ENCODE measurements at regions not wholly inside any gene's neighbourhood (a gene's known extent, or its start where the extent isn't known, plus 50 kb on each side); places are given as distances from the start of the nearest gene placed in this dataset.

GRCh38 chr13:72186730-72187422, 319.9 kb upstream of the DACH1 start:
- no peak overlapping the region for H3K4ac ChIP-seq (ENCODE audit: low read depth, low read length)
- no peak overlapping the region for H2BK5ac ChIP-seq (ENCODE audit: low read depth, low read length, poor library complexity)
- no peak overlapping the region for H3K23ac ChIP-seq (ENCODE audit: low read length)
- peak overlapping the region; percentile 53 for H2BK120ac ChIP-seq (ENCODE audit: insufficient read depth, low read length, poor library complexity)
- no peak overlapping the region for H4K91ac ChIP-seq (ENCODE audit: low read depth, low read length)
- H4K8ac ChIP-seq (ENCODE audit: low read depth, low read length), result no peak overlapping the region
- H3K27ac ChIP-seq (ENCODE audit: low read depth, low read length), result no peak overlapping the region
- H3K9me3 ChIP-seq (ENCODE audit: insufficient read depth, low read depth, low read length), result no peaks in the 10 kb centered on the region
- peak overlapping the region; percentile 39 for H3K14ac ChIP-seq (ENCODE audit: low read length)
- H3K9ac ChIP-seq (ENCODE audit: low read length), result no peak overlapping the region
- no peaks in the 10 kb centered on the region for H3K79me2 ChIP-seq (ENCODE audit: control insufficient read depth, insufficient read depth, low read length, poor library complexity)
- H3K27me3 ChIP-seq (ENCODE audit: insufficient read depth, low read length), result no peaks in the 10 kb centered on the region
- peaks cover 5% of the 10 kb centered on the region in 2 experiments for H3K4me1 ChIP-seq (ENCODE audit: control insufficient read depth in 1 of 2, insufficient read depth in 2 of 2, low read length in 2 of 2)
- no peak overlapping the region for H3K4me3 ChIP-seq (ENCODE audit: low read depth, low read length)
- peak in 1 of 2 donors; percentile 23 for DNase-seq
- WGBS (ENCODE audit: extremely low coverage, insufficient coverage, insufficient read length), result no CpG with 5 or more reads among the region's 7 CpGs
- no peak overlapping the region for H2AFZ ChIP-seq (ENCODE audit: insufficient read depth, low read length, poor library complexity)
- no peak overlapping the region for H3K4me2 ChIP-seq (ENCODE audit: low read length)
- H3K18ac ChIP-seq (ENCODE audit: low read length), result no peak overlapping the region
- H3K79me1 ChIP-seq (ENCODE audit: low read length), result no peaks in the 10 kb centered on the region
- H2AK5ac ChIP-seq (ENCODE audit: low read length), result no peak overlapping the region
- no peak overlapping the region for H4K12ac ChIP-seq (ENCODE audit: low read depth, low read length)
- H2BK12ac ChIP-seq (ENCODE audit: low read length), result no peak overlapping the region
- H3K36me3 ChIP-seq (ENCODE audit: control insufficient read depth in 1 of 2, insufficient read depth in 2 of 2, low read length in 2 of 2), result no peaks in the 10 kb centered on the region

DNA sequence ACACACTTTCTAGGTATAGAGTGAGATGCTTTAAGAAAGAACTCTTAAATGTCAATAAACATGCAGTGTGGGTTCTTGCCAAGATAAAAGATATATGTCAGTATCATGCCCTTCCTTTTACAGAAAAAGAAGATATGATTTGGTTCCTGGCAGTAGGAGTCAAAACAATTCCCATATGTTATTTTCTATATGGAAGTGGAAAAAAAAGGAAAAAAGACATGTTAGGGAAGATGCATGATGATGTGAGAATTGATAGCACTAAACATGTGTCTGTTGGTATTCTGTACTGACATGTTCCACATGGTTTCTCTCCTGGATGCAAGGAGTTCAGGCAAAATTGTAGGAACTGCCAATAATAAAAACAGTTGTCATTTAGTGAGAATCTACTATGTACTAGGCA, 318.8 kb upstream of the DACH1 start:
- Histone ChIP-seq H3K79me1 (ENCODE audit: low read length) (no peaks in the 10 kb centered on the region), H4K12ac (ENCODE audit: low read depth, low read length) (no peak overlapping the region), H2BK5ac (ENCODE audit: low read depth, low read length, poor library complexity) (no peak overlapping the region), H3K4me1 (ENCODE audit: control insufficient read depth in 1 of 2, insufficient read depth in 2 of 2, low read length in 2 of 2) (peaks cover 5% of the 10 kb centered on the region in 2 experiments), H3K79me2 (ENCODE audit: control insufficient read depth, insufficient read depth, low read length, poor library complexity) (no peaks in the 10 kb centered on the region), H3K36me3 (ENCODE audit: control insufficient read depth in 1 of 2, insufficient read depth in 2 of 2, low read length in 2 of 2) (no peaks in the 10 kb centered on the region), H2BK12ac (ENCODE audit: low read length) (no peak overlapping the region), H3K9me3 (ENCODE audit: insufficient read depth, low read depth, low read length) (no peaks in the 10 kb centered on the region), H4K8ac (ENCODE audit: low read depth, low read length) (no peak overlapping the region), H3K4ac (ENCODE audit: low read depth, low read length) (no peak overlapping the region), H3K18ac (ENCODE audit: low read length) (no peak overlapping the region), H3K27me3 (ENCODE audit: insufficient read depth, low read length) (no peaks in the 10 kb centered on the region), H4K91ac (ENCODE audit: low read depth, low read length) (no peak overlapping the region), H3K4me3 (ENCODE audit: low read depth, low read length) (no peak overlapping the region), H2AFZ (ENCODE audit: insufficient read depth, low read length, poor library complexity) (no peak overlapping the region), H3K23ac (ENCODE audit: low read length) (no peak overlapping the region), H3K4me2 (ENCODE audit: low read length) (no peak overlapping the region), H2AK5ac (ENCODE audit: low read length) (no peak overlapping the region), H3K27ac (ENCODE audit: low read depth, low read length) (no peak overlapping the region), H2BK120ac (ENCODE audit: insufficient read depth, low read length, poor library complexity) (no peak overlapping the region), H3K14ac (ENCODE audit: low read length) (no peak overlapping the region), H3K9ac (ENCODE audit: low read length) (no peak overlapping the region)
- no peak for DNase-seq

- no peaks in the 10 kb centered on the region for H3K9me3 ChIP-seq (ENCODE audit: insufficient read depth, low read depth, low read length)
- no peak overlapping the region for H2AK5ac ChIP-seq (ENCODE audit: low read length)
- no peak overlapping the region for H3K27ac ChIP-seq (ENCODE audit: low read depth, low read length)
- no peaks in the 10 kb centered on the region for H3K79me1 ChIP-seq (ENCODE audit: low read length)
- no peak overlapping the region for H2AFZ ChIP-seq (ENCODE audit: insufficient read depth, low read length, poor library complexity)
- no peak overlapping the region for H4K12ac ChIP-seq (ENCODE audit: low read depth, low read length)
- H3K36me3 ChIP-seq (ENCODE audit: control insufficient read depth in 1 of 2, insufficient read depth in 2 of 2, low read length in 2 of 2), result no peaks in the 10 kb centered on the region
- no peaks in the 10 kb centered on the region for H3K27me3 ChIP-seq (ENCODE audit: insufficient read depth, low read length)
- H4K91ac ChIP-seq (ENCODE audit: low read depth, low read length), result no peak overlapping the region
- no peaks in the 10 kb centered on the region for H3K79me2 ChIP-seq (ENCODE audit: control insufficient read depth, insufficient read depth, low read length, poor library complexity)
- peaks cover under 1 to 3% of the 10 kb centered on the region in 2 experiments for H3K4me1 ChIP-seq (ENCODE audit: control insufficient read depth in 1 of 2, insufficient read depth in 2 of 2, low read length in 2 of 2)
- no peak overlapping the region for H3K14ac ChIP-seq (ENCODE audit: low read length)
- H3K23ac ChIP-seq (ENCODE audit: low read length), result no peak overlapping the region
- H4K8ac ChIP-seq (ENCODE audit: low read depth, low read length), result no peak overlapping the region
- DNase-seq, result no peak
- WGBS (ENCODE audit: extremely low coverage, insufficient coverage, insufficient read length), result no CpG with 5 or more reads among the region's 2 CpGs
- H2BK120ac ChIP-seq (ENCODE audit: insufficient read depth, low read length, poor library complexity), result no peak overlapping the region
- no peak overlapping the region for H3K4ac ChIP-seq (ENCODE audit: low read depth, low read length)
- H3K4me2 ChIP-seq (ENCODE audit: low read length), result no peak overlapping the region
- H2BK12ac ChIP-seq (ENCODE audit: low read length), result no peak overlapping the region
- H3K4me3 ChIP-seq (ENCODE audit: low read depth, low read length), result no peak overlapping the region
- no peak overlapping the region for H2BK5ac ChIP-seq (ENCODE audit: low read depth, low read length, poor library complexity)
- H3K18ac ChIP-seq (ENCODE audit: low read length), result no peak overlapping the region
- H3K9ac ChIP-seq (ENCODE audit: low read length), result no peak overlapping the region
Measured at GRCh38 chr13:72181661-72182060, 314.7 kb upstream of the DACH1 start.

DNA sequence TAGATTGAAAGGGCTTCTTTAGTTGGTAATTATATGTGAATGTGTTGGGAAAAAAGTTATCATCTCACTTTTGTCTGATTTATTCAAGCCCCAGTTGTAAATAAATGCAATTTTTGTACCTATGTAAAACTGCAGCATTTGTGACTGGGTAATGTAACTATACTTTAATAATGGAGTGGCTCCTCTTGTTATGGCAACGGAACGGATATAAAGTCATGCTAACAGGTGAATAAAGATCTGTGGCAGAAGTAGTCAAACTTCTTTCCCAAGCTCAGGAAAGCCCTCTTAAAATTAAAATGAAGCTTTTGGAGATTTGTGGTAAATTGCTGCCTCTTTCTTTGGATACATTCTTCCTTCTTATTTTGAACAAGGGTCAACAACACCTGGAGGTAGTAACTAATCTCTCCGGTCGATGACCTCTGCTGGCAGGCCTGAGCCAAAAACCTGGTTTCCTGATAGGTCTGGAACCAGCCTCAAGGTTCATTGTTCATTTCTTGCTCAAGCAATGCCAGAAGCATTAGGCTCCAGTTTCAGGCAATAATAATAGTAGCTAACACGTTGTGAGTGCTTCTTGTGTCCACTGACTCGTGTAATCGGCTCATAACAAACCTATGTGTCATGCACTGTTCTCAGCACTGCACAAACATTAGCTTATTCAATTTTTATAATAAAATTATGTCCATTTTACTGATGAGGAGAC, 313.4 kb upstream of the DACH1 start:
- no peak overlapping the region for H3K9ac ChIP-seq (ENCODE audit: low read length)
- no peak overlapping the region for H3K18ac ChIP-seq (ENCODE audit: low read length)
- no peak overlapping the region for H3K4ac ChIP-seq (ENCODE audit: low read depth, low read length)
- no peaks in the 10 kb centered on the region for H3K9me3 ChIP-seq (ENCODE audit: insufficient read depth, low read depth, low read length)
- no peaks in the 10 kb centered on the region for H3K27me3 ChIP-seq (ENCODE audit: insufficient read depth, low read length)
- H2AFZ ChIP-seq (ENCODE audit: insufficient read depth, low read length, poor library complexity), result no peak overlapping the region
- no peak overlapping the region for H2AK5ac ChIP-seq (ENCODE audit: low read length)
- no peak overlapping the region for H3K14ac ChIP-seq (ENCODE audit: low read length)
- H3K79me1 ChIP-seq (ENCODE audit: low read length), result no peaks in the 10 kb centered on the region
- no peak overlapping the region for H4K12ac ChIP-seq (ENCODE audit: low read depth, low read length)
- no CpG with 5 or more reads among the region's 7 CpGs for WGBS (ENCODE audit: extremely low coverage, insufficient coverage, insufficient read length)
- H2BK5ac ChIP-seq (ENCODE audit: low read depth, low read length, poor library complexity), result no peak overlapping the region
- DNase-seq, result peak in 1 of 2 donors; percentile 18
- no peak overlapping the region for H4K91ac ChIP-seq (ENCODE audit: low read depth, low read length)
- no peak overlapping the region for H2BK120ac ChIP-seq (ENCODE audit: insufficient read depth, low read length, poor library complexity)
- no peak overlapping the region for H3K27ac ChIP-seq (ENCODE audit: low read depth, low read length)
- H3K23ac ChIP-seq (ENCODE audit: low read length), result no peak overlapping the region
- H3K4me3 ChIP-seq (ENCODE audit: low read depth, low read length), result no peak overlapping the region
- no peak overlapping the region for H3K4me2 ChIP-seq (ENCODE audit: low read length)
- no peaks in the 10 kb centered on the region for H3K79me2 ChIP-seq (ENCODE audit: control insufficient read depth, insufficient read depth, low read length, poor library complexity)
- H2BK12ac ChIP-seq (ENCODE audit: low read length), result no peak overlapping the region
- H4K8ac ChIP-seq (ENCODE audit: low read depth, low read length), result no peak overlapping the region
- H3K36me3 ChIP-seq (ENCODE audit: control insufficient read depth in 1 of 2, insufficient read depth in 2 of 2, low read length in 2 of 2), result no peaks in the 10 kb centered on the region
- H3K4me1 ChIP-seq (ENCODE audit: control insufficient read depth in 1 of 2, insufficient read depth in 2 of 2, low read length in 2 of 2), result peaks cover 0 to 3% of the 10 kb centered on the region in 2 experiments
